Ramos (cell line): ENCODE measurements at regions not wholly inside any gene's neighbourhood (a gene's known extent, or its start where the extent isn't known, plus 50 kb on each side); places are given as distances from the start of the nearest gene placed in this dataset.

Experiments used
- in situ Hi-C: fragments of 300-500 bp; cut with MboI; formaldehyde crosslinking; loops from one replicate; pipeline ENCODE4 v1.14.3; 2022; ENCODE audit warnings: low sequenced_read_pairs; ENCODE audit not compliant: unreplicated experiment

GRCh38 chr10:6936931-6937330, 356.9 kb upstream of the PRKCQ start:
- in situ Hi-C loops = no loop called here

DNA sequence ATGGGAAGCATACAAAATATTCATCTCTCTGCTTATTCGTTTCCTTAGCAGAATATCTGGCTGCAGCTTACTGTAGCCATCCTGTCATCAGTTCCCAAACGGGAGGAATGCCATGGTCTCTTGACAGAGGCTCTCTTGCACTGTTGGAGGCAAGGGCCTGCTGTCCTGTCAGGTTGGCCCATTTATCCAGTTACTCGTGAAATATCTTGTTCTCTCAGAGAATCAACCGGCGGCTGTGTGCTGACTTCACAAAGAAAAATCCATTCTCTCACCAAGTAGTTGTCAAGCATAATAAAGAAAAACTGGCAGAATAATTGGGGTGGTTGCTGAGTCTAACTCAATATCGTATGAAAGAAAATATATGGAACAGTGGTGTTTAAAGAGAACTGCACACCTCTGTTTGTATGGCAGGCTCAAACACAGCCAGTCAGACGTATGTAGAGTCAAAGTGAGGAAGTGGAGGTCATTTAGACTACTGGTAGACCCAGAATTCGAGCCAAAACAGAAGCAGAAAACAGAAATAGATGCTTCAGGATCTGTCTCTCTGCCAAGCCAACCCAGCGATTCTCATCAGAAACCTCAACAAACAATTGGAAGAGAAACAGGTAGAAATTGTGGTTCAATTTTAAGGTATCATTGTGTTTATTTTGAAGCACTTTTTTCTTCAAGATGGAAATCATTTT, 349.2 kb upstream of the PRKCQ start:
- in situ Hi-C loops = no loop called here

GRCh38 chr10:6928586-6928985, 348.5 kb upstream of the PRKCQ start:
- in situ Hi-C loops = no loop called here

GRCh38 chr10:6926971-6927370, 346.9 kb upstream of the PRKCQ start:
- in situ Hi-C loops = no loop called here

- in situ Hi-C loops = no loop called here
These were observed 345.1 kb upstream of the PRKCQ start for GRCh38 chr10:6925146-6925545.

DNA sequence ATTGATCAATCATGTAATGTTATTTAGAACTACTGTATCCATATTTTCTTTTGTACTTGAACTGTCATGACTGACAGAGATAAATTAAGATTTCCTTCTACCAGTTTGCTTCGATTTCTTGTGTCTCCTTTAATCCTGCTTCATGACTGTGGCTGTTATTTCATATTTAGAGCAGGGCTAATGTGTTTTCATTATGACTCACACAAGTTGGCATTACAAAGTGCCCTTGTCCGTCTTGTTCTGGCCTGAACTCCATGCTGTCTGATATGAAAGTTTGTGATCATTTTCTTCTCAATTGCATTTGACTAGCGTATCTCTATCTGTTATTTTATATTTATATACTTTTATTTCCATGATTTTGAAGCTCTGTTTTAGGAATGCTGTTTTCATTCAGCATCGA, 344.1 kb upstream of the PRKCQ start:
- in situ Hi-C loops = loop anchor here (25.0 kb wide), 1 partner anchor 488 kb away; the partner anchor contains the start of gene SFMBT2

GRCh38 chr10:6921026-6921425, 340.9 kb upstream of the PRKCQ start:
- in situ Hi-C loops = loop anchor here (25.0 kb wide), 1 partner anchor 491 kb away; the partner anchor contains the start of gene SFMBT2

GRCh38 chr10:6920072-6921019, 340.3 kb upstream of the PRKCQ start:
- in situ Hi-C loops = loop anchor here (25.0 kb wide), 1 partner anchor 492 kb away; the partner anchor contains the start of gene SFMBT2

DNA sequence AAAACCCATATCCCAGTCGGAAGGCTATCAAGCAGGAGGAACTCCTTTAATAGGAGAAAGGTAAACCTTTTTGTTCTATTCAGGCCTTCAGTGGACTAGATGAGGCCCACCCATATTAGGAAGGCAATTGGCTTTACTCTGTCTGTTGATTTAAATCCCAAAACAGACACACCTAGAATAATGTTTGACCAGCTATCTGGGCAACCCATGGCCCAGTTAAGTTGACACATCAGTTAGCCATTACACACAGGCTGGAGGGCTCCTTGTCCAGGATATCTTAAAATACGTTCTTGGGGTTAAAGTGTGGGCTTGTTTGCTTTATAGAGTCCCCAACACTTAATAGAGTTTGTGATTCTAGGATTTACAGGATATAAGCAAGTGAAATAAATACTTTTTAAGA, 339.0 kb upstream of the PRKCQ start:
- in situ Hi-C loops = loop anchor here (25.0 kb wide), 1 partner anchor 493 kb away; the partner anchor contains the start of gene SFMBT2

- in situ Hi-C loops = loop anchor here (25.0 kb wide), 1 partner anchor 494 kb away; the partner anchor contains the start of gene SFMBT2
These were observed 338.2 kb upstream of the PRKCQ start for GRCh38 chr10:6918305-6918704.

DNA sequence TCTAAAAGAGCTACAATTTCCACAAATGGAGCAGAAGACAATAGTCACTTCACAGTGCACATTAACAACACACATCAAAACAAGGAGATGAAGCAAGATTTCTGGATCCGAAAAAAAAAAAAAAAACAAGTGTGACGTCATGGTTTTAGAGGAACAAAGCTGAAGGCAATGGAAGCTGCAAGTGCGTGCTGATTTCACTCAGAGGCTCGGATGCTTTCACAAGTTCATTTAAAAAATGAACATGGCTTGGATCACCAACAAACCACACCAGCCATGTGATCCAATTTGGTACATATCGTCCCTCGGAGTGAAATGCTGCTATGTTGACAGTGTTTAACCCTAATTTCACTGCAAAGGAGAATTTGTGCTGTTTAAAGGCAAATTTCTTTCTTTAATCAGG, 337.0 kb upstream of the PRKCQ start:
- in situ Hi-C loops = loop anchor here (25.0 kb wide), 1 partner anchor 495 kb away; the partner anchor contains the start of gene SFMBT2

- in situ Hi-C loops = loop anchor here (25.0 kb wide), 1 partner anchor 496 kb away; the partner anchor contains the start of gene SFMBT2
These were observed 336.5 kb upstream of the PRKCQ start for GRCh38 chr10:6916601-6917000.

DNA sequence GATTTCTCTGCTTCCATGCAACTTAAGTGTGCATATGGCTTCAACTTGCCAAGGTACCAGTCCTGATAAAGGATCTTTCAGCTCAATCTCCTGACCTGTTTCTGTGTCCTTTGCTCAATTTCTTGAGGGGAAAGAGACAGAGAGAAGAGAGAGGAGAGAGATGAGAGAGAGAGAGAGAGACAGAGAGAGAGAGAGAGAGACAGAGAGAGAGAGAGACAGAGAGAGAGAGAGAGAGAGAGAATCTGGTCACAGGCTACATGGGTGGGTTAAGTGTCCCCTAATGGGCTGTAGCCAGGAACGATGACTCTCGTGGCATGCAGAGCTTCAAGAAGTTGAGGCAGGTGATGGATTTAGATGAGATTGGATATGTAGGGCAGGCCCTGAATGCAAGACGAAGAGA, 335.2 kb upstream of the PRKCQ start:
- in situ Hi-C loops = loop anchor here (25.0 kb wide), 1 partner anchor 497 kb away; the partner anchor contains the start of gene SFMBT2

- in situ Hi-C loops = loop anchor here (25.0 kb wide), 1 partner anchor 499 kb away; the partner anchor contains the start of gene SFMBT2
These were observed 332.9 kb upstream of the PRKCQ start for GRCh38 chr10:6912929-6913328.

DNA sequence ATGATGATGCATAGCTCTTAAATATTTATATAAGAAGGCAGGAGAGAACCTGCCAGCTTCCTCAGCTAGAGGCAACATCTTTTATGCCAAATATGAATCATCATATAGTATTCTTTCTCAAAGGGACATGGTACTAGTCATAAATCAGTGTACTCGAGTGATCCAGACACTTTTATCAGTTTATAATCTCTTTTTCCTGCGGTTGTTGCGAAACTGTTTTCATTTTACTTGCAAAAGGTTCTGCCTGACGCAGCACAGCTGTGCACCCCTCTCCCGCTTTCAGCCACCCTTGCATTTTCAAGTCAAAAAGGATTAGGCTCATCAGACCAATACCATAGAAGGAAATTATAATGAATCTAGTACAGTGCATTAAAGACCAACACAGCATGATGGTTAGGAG, 332.3 kb upstream of the PRKCQ start:
- in situ Hi-C loops = loop anchor here (25.0 kb wide), 1 partner anchor 500 kb away; the partner anchor contains the start of gene SFMBT2

- in situ Hi-C loops = loop anchor here (25.0 kb wide), 1 partner anchor 500 kb away; the partner anchor contains the start of gene SFMBT2
These were observed 331.9 kb upstream of the PRKCQ start for GRCh38 chr10:6912021-6912420.

- in situ Hi-C loops = loop anchor here (25.0 kb wide), 1 partner anchor 502 kb away; the partner anchor contains the start of gene SFMBT2
These were observed 330.0 kb upstream of the PRKCQ start for GRCh38 chr10:6909905-6910560.

GRCh38 chr10:6907877-6908530, 327.9 kb upstream of the PRKCQ start:
- in situ Hi-C loops = loop anchor here (25.0 kb wide), 1 partner anchor 504 kb away; the partner anchor contains the start of gene SFMBT2

- in situ Hi-C loops = no loop called here
These were observed 314.3 kb upstream of the PRKCQ start for GRCh38 chr10:6894405-6894804.
